ENCODE measurements at regions not wholly inside any gene's neighbourhood (a gene's known extent, or its start where the extent isn't known, plus 50 kb on each side); places are given as distances from the start of the nearest gene placed in this dataset.

- TF ChIP-seq CTCF (IDR thresholded peaks at IDR 0.05) (no peak), POLR2A (IDR thresholded peaks at IDR 0.05) (no peak), POLR2AphosphoS5 (IDR thresholded peaks at IDR 0.05; ENCODE audit: insufficient read depth in 1 of 2, low read depth in 1 of 2) (no peak)
Observed at GRCh38 chr4:100823066-100823992, 305.5 kb upstream of the EMCN start.

Data from vagina (tissue), 2 donors.